Neuronal stem cell (in vitro differentiated cells): ENCODE measurements at regions not wholly inside any gene's neighbourhood (a gene's known extent, or its start where the extent isn't known, plus 50 kb on each side); places are given as distances from the start of the nearest gene placed in this dataset.

Source experiments
- DNase-seq: peaks from one replicate; pipeline ENCODE4 v3.0.0-alpha.2; 2013; ENCODE audit warnings: low spot score
- H2AFZ ChIP-seq: one replicate; pipeline ENCODE4 v1.6.1; 2013; ENCODE audit warnings: mild to moderate bottlenecking, low read length, inconsistent platforms
- H2AK5ac ChIP-seq: 2 replicates; pipeline ENCODE4 v1.6.1; 2013; ENCODE audit warnings: low read depth, mild to moderate bottlenecking, inconsistent platforms, low read length, moderate library complexity, mixed read lengths
- H2BK120ac ChIP-seq: 2 replicates; pipeline ENCODE4 v1.6.1; 2013; ENCODE audit warnings: low read depth, mild to moderate bottlenecking, inconsistent platforms, low read length, moderate library complexity, mixed read lengths
- H2BK12ac ChIP-seq: one replicate; pipeline ENCODE4 v1.6.1; 2013; ENCODE audit warnings: low read length, inconsistent platforms
- H2BK15ac ChIP-seq: 2 replicates; pipeline ENCODE4 v1.6.1; 2013; ENCODE audit warnings: mild to moderate bottlenecking, low read length, inconsistent platforms, mixed read lengths
- H2BK5ac ChIP-seq: one replicate; pipeline ENCODE4 v1.6.1; 2013; ENCODE audit warnings: inconsistent platforms, mild to moderate bottlenecking, low read length, moderate library complexity
- H3K14ac ChIP-seq: one replicate; pipeline ENCODE4 v1.6.1; 2013; ENCODE audit warnings: low read length, inconsistent platforms
- H3K18ac ChIP-seq: 2 replicates; pipeline ENCODE4 v1.6.1; 2013; ENCODE audit warnings: low read length, inconsistent platforms
- H3K23ac ChIP-seq: 2 replicates; pipeline ENCODE4 v1.6.1; 2013; ENCODE audit warnings: low read depth, mild to moderate bottlenecking, mixed read lengths, low read length, inconsistent platforms; ENCODE audit not compliant: poor library complexity
- H3K27ac ChIP-seq: replicated peaks from 3 replicates; pipeline ENCODE4 v1.5.1; 2013; ENCODE audit warnings: low read length, inconsistent platforms
- H3K27me3 ChIP-seq, 3 experiments: 2 replicates each; pipeline ENCODE4 v1.6.1; 2013; ENCODE audit warnings: low read length in 3 of 3, mild to moderate bottlenecking in 2 of 3, inconsistent platforms in 1 of 3, low read depth in 1 of 3, mixed read lengths in 1 of 3, moderate library complexity in 1 of 3; ENCODE audit not compliant: control insufficient read depth in 3 of 3, insufficient read depth in 3 of 3
- H3K36me3 ChIP-seq, 2 donors: replicated peaks in 1 of 2; 2 replicates each; pipeline ENCODE4 v1.6.1; 2013; ENCODE audit warnings: low read length in 2 of 2; ENCODE audit not compliant: control insufficient read depth in 2 of 2, insufficient read depth in 2 of 2
- H3K4ac ChIP-seq: 2 replicates; pipeline ENCODE4 v1.6.1; 2013; ENCODE audit warnings: inconsistent platforms, mild to moderate bottlenecking, low read length, moderate library complexity
- H3K4me1 ChIP-seq, 2 donors: 1 replicate in 1 of 2; 2 replicates in 1 of 2; pipeline ENCODE4 v1.6.1; 2013; ENCODE audit warnings: low read length in 2 of 2, low read depth in 1 of 2; ENCODE audit not compliant: control insufficient read depth in 2 of 2, insufficient read depth in 1 of 2
- H3K4me2 ChIP-seq: one replicate; pipeline ENCODE4 v1.6.1; 2013; ENCODE audit warnings: mild to moderate bottlenecking, low read length, inconsistent platforms; ENCODE audit not compliant: insufficient read depth, poor library complexity, severe bottlenecking
- H3K4me3 ChIP-seq, 2 donors: 2 replicates each; pipeline ENCODE4 v1.5.1; 2013; ENCODE audit warnings: low read length in 2 of 2, mild to moderate bottlenecking in 2 of 2, inconsistent platforms in 1 of 2, moderate library complexity in 1 of 2
- H3K79me1 ChIP-seq: one replicate; pipeline ENCODE4 v1.6.1; 2013; ENCODE audit warnings: low read depth, mild to moderate bottlenecking, inconsistent platforms, low read length, moderate library complexity
- H3K9ac ChIP-seq: one replicate; pipeline ENCODE4 v1.6.1; 2013; ENCODE audit warnings: mild to moderate bottlenecking, low read depth, low read length, inconsistent platforms; ENCODE audit not compliant: poor library complexity
- H3K9me3 ChIP-seq, 2 donors: replicated peaks in 1 of 2; 2 replicates each; pipeline versions ENCODE3 to v1.6.1; 2013; ENCODE audit warnings: low read length in 2 of 2, mild to moderate bottlenecking in 2 of 2, inconsistent platforms in 1 of 2, low read depth in 1 of 2, mixed read lengths in 1 of 2, moderate library complexity in 1 of 2; ENCODE audit not compliant: control insufficient read depth in 2 of 2, insufficient read depth in 1 of 2
- H4K8ac ChIP-seq: one replicate; pipeline ENCODE4 v1.6.1; 2013; ENCODE audit warnings: low read depth, mild to moderate bottlenecking, inconsistent platforms, low read length, moderate library complexity
- H4K91ac ChIP-seq: one replicate; pipeline ENCODE4 v1.6.1; 2013; ENCODE audit warnings: low read length, low read depth, mild to moderate bottlenecking, inconsistent platforms; ENCODE audit not compliant: poor library complexity
- WGBS, 2 donors: extraction: QIAGEN DNeasy Blood & Tissue Kit; methylation state at CpG; one replicate each; pipeline ENCODE4 v1.1.7; 2013; ENCODE audit warnings: missing lambda C conversion rate in 2 of 2, mixed read lengths in 1 of 2; ENCODE audit not compliant: insufficient read length in 2 of 2, insufficient replicate concordance in 1 of 2; ENCODE audit errors: extremely low coverage in 2 of 2; 5-methylcytosine and 5-hydroxymethylcytosine counted together

DNA sequence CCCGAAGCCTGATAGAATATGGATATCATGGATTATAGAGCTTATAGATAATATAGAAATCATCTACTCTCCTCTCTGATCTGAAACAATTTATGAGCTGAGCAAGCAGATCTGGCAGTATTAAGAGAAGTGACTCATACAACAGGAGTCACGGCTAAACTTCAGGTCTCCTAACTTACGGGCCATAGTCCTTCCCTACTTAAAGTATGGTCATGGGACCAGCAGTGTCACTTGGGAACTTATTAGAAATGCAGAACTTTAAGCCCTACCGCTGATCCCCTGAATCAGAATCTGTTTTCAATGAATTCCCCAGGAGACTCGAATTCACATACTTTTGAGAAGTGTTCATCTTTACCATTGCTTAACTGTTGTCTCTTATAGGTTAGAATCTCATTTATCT is 195.7 kb upstream of the FANCL start:
- H3K27me3 ChIP-seq: peaks cover 0 to 3% (median 0%) of the 10 kb centered on the region in 3 experiments
- H3K4me3 ChIP-seq: no peak overlapping the region
- H2BK5ac ChIP-seq: no peak overlapping the region
- no peak overlapping the region for H3K4ac ChIP-seq
- H2BK15ac ChIP-seq: no peak overlapping the region
- H2AFZ ChIP-seq: no peak overlapping the region
- H3K9ac ChIP-seq: no peak overlapping the region
- no peaks in the 10 kb centered on the region for H3K9me3 ChIP-seq
- no peak overlapping the region for H4K8ac ChIP-seq
- DNase-seq: no peak
- no peak overlapping the region for H3K4me2 ChIP-seq
- no peaks in the 10 kb centered on the region for H3K36me3 ChIP-seq
- H2BK120ac ChIP-seq: no peak overlapping the region
- no peaks in the 10 kb centered on the region for H3K79me1 ChIP-seq
- no peak overlapping the region for H3K18ac ChIP-seq
- H4K91ac ChIP-seq: no peak overlapping the region
- no peak overlapping the region for H2BK12ac ChIP-seq
- H3K14ac ChIP-seq: no peak overlapping the region
- H3K27ac ChIP-seq: no peak overlapping the region
- WGBS, 2 donors: no CpG with 5 or more reads among the region's 5 CpGs
- H2AK5ac ChIP-seq: no peak overlapping the region
- peaks cover 0 to 7% of the 10 kb centered on the region in 2 donors for H3K4me1 ChIP-seq
- no peak overlapping the region for H3K23ac ChIP-seq

DNA sequence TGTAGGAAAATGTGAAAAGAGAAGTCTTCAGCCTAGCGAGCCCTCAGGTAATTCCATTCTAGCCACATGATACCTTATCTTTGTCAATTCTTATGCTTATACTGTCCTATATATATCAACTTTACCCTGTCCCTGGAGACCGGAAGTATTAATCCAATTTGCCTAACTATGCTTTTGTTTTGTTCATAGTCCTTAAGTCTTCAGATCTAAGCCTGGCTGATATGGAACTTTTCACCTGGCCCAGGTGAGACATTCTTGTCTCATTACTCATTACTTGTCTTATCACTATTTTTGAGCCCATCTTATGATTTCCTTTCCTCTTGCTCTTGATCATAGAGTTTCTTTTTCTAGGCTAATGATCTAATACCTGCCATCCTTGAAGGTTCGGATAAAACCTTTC is 194.1 kb upstream of the FANCL start:
- Histone ChIP-seq H2AK5ac (no peak overlapping the region), H3K36me3 (no peaks in the 10 kb centered on the region)
- no peak for DNase-seq

GRCh38 chr2:58434692-58435091 is 193.6 kb upstream of the FANCL start:
- Histone ChIP-seq H2AFZ (no peak overlapping the region), H2BK5ac (no peak overlapping the region), H3K23ac (no peak overlapping the region), H2AK5ac (no peak overlapping the region), H3K4me1 (peaks cover 0 to 8% of the 10 kb centered on the region in 2 donors), H4K91ac (no peak overlapping the region), H4K8ac (no peak overlapping the region), H3K9ac (no peak overlapping the region), H3K27me3 (peaks cover 0 to 3% (median 0%) of the 10 kb centered on the region in 3 experiments), H3K4ac (no peak overlapping the region), H2BK12ac (no peak overlapping the region), H3K9me3 (no peaks in the 10 kb centered on the region), H3K4me3 (no peak overlapping the region), H3K36me3 (no peaks in the 10 kb centered on the region), H3K18ac (no peak overlapping the region), H2BK15ac (no peak overlapping the region), H2BK120ac (no peak overlapping the region), H3K4me2 (no peak overlapping the region), H3K14ac (no peak overlapping the region), H3K79me1 (no peaks in the 10 kb centered on the region), H3K27ac (no peak overlapping the region)
- no CpG with 5 or more reads among the region's 1 CpG for WGBS, 2 donors
- no peak for DNase-seq

More for the DNA sequence above, 194.1 kb upstream of the FANCL start:
- peaks cover 0 to 8% of the 10 kb centered on the region in 2 donors for H3K4me1 ChIP-seq
- H2AFZ ChIP-seq: no peak overlapping the region
- no peak overlapping the region for H3K14ac ChIP-seq
- H2BK120ac ChIP-seq: no peak overlapping the region
- H3K4me3 ChIP-seq: no peak overlapping the region
- no peak overlapping the region for H2BK12ac ChIP-seq
- no peak overlapping the region for H3K23ac ChIP-seq
- H4K8ac ChIP-seq: no peak overlapping the region
- no peak overlapping the region for H3K9ac ChIP-seq
- no peak overlapping the region for H3K4ac ChIP-seq
- H3K4me2 ChIP-seq: no peak overlapping the region
- no peak overlapping the region for H2BK15ac ChIP-seq
- peaks cover 0 to 3% (median 0%) of the 10 kb centered on the region in 3 experiments for H3K27me3 ChIP-seq
- WGBS, 2 donors: no CpG with 5 or more reads among the region's 3 CpGs
- no peaks in the 10 kb centered on the region for H3K79me1 ChIP-seq
- H4K91ac ChIP-seq: no peak overlapping the region
- no peak overlapping the region for H2BK5ac ChIP-seq
- H3K27ac ChIP-seq: no peak overlapping the region
- no peak overlapping the region for H3K18ac ChIP-seq
- no peaks in the 10 kb centered on the region for H3K9me3 ChIP-seq

- H2BK12ac ChIP-seq: no peak overlapping the region
- H2AK5ac ChIP-seq: no peak overlapping the region
- DNase-seq: no peak
- H2BK120ac ChIP-seq: no peak overlapping the region
- H3K27me3 ChIP-seq: peaks cover 0 to 3% (median 0%) of the 10 kb centered on the region in 3 experiments
- no peak overlapping the region for H4K91ac ChIP-seq
- WGBS, 2 donors: 100% methylated on average over 1 to 2 of the region's 3 CpGs
- H4K8ac ChIP-seq: no peak overlapping the region
- H3K4ac ChIP-seq: no peak overlapping the region
- H3K9ac ChIP-seq: no peak overlapping the region
- H2BK5ac ChIP-seq: no peak overlapping the region
- H2AFZ ChIP-seq: no peak overlapping the region
- no peak overlapping the region for H2BK15ac ChIP-seq
- no peak overlapping the region for H3K27ac ChIP-seq
- no peaks in the 10 kb centered on the region for H3K9me3 ChIP-seq
- no peak overlapping the region for H3K4me3 ChIP-seq
- H3K79me1 ChIP-seq: no peaks in the 10 kb centered on the region
- H3K18ac ChIP-seq: no peak overlapping the region
- H3K4me2 ChIP-seq: no peak overlapping the region
- no peak overlapping the region for H3K23ac ChIP-seq
- H3K36me3 ChIP-seq: no peaks in the 10 kb centered on the region
- peaks cover 0 to 13% of the 10 kb centered on the region in 2 donors for H3K4me1 ChIP-seq
- no peak overlapping the region for H3K14ac ChIP-seq
Observed at GRCh38 chr2:58432491-58433170, 191.5 kb upstream of the FANCL start.
